ENCODE measurements at regions not wholly inside any gene's neighbourhood (a gene's known extent, or its start where the extent isn't known, plus 50 kb on each side); places are given as distances from the start of the nearest gene placed in this dataset.

DNA sequence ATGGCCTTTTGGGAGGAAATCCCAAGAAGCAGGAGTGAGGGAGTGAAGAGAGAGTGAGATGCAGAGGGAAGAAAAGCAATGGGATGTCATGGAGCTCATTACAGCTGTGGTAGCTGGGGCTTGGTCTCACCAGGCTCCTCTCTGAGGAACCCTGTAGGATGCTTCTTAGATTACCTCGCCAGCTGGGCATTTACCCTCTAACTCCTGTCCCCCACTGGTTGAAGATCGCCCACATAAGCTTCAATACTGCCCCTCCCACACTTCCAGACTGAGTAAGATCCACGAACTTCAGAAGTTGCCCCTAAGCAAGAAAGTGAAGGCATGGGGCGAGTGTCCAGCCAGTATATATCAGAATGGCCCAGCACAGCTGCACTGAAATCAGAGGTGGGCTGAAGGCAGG, 58.1 kb upstream of the SLC35B4 start:
- Histone ChIP-seq H3K4me3 (ENCODE audit: low read depth, low read length) (no peak overlapping the region), H3K27ac (ENCODE audit: extremely low read depth, low read depth, low read length) (no peak overlapping the region), H3K36me3 (ENCODE audit: control insufficient read depth in 2 of 2, insufficient read depth in 1 of 2, low read length in 2 of 2) (no peaks in the 10 kb centered on the region), H3K4me1 (ENCODE audit: control insufficient read depth, insufficient read depth, low read length) (no peaks in the 10 kb centered on the region), H3K9me3 (ENCODE audit: control insufficient read depth, insufficient read depth, low read depth, low read length) (no peaks in the 10 kb centered on the region)
- POLR2A ChIA-PET = no interaction called here
- CTCF ChIA-PET = interaction anchor here (1.2 to 2.5 kb wide), 3 partner anchors 9 to 19 kb away, joined by 3 to 6 read pairs (median 5); no protein-coding TSS in a partner anchor
- TF ChIP-seq ZFHX2 (tag by site-specific recombination; conservative IDR thresholded peaks at IDR 0.05) (peak; percentile 58; the same call in 1 of the 2 replicates), EGR2 (tag by site-specific recombination; IDR thresholded peaks at IDR 0.05; ENCODE audit: low read depth) (peak; percentile 54), ZNF777 (tag by site-specific recombination; IDR thresholded peaks at IDR 0.05; ENCODE audit: borderline replicate concordance) (no peak), ZNF138 (tag by site-specific recombination; IDR thresholded peaks at IDR 0.05; ENCODE audit: borderline replicate concordance) (no peak)

DNA sequence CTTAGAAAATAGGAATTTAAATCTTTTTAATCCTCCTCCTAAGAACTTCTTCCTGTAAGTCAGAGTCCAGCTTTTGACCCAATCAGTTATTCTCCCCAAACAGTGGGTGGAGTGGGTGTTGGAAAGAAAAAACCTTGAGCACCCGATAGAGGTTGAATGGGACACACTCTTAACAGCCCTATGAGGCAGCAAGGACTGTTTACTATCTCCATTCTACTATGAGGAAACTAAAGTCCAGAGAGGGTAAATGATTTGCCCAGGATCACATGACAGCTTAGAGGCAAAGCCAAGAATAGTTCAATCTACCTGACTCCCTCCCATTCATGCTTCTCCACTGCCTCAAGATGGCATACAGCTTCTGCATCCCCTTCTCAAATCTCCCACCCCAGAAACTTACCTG, 57.6 kb upstream of the SLC35B4 start:
- POLR2A ChIA-PET = no interaction called here

DNA sequence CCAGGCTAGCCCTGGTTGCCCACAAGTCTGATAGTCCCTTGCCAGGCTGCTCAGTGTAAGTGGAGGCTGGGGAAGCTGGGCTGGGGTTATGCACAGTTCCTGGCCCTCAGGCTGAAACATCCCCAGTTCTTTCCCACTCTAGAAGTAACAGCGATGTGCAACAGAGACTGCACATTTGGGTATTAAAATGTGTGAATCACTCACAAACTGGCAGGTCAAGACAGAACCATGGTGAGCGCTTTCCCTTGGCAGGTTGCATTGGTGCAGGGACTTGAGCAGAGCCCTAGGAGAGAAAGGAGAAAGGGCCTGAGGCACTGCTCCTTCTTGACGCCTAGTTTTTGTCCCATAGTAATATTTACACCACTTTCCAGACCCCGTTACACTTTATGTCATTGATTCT, 56.1 kb upstream of the SLC35B4 start:
- no peaks in the 10 kb centered on the region for H3K36me3 ChIP-seq (ENCODE audit: control insufficient read depth in 2 of 2, insufficient read depth in 1 of 2, low read length in 2 of 2)
- no peaks in the 10 kb centered on the region for H3K4me1 ChIP-seq (ENCODE audit: control insufficient read depth, insufficient read depth, low read length)
- TF ChIP-seq GLI4 (tag by site-specific recombination; IDR thresholded peaks at IDR 0.05) (no peak), ZNF140 (tag by site-specific recombination; IDR thresholded peaks at IDR 0.05) (no peak), ZNF132 (tag by site-specific recombination; IDR thresholded peaks at IDR 0.05; ENCODE audit: borderline replicate concordance) (no peak), BCL11B (tag by site-specific recombination; IDR thresholded peaks at IDR 0.05; ENCODE audit: low read depth) (no peak), ZNF202 (tag by site-specific recombination; IDR thresholded peaks at IDR 0.05; ENCODE audit: borderline replicate concordance) (no peak), ZNF175 (tag by site-specific recombination; IDR thresholded peaks at IDR 0.05) (no peak), ZNF571 (tag by site-specific recombination; IDR thresholded peaks at IDR 0.05) (no peak), ZBTB17 (tag by site-specific recombination; IDR thresholded peaks at IDR 0.05) (no peak), ZNF416 (tag by site-specific recombination; IDR thresholded peaks at IDR 0.05) (no peak), ZFP37 (tag by site-specific recombination; IDR thresholded peaks at IDR 0.05) (no peak), ZNF707 (tag by site-specific recombination; IDR thresholded peaks at IDR 0.05) (no peak), ZNF530 (tag by site-specific recombination; IDR thresholded peaks at IDR 0.05; ENCODE audit: low read depth) (no peak)
- TF ChIP-seq, protein P1, sequence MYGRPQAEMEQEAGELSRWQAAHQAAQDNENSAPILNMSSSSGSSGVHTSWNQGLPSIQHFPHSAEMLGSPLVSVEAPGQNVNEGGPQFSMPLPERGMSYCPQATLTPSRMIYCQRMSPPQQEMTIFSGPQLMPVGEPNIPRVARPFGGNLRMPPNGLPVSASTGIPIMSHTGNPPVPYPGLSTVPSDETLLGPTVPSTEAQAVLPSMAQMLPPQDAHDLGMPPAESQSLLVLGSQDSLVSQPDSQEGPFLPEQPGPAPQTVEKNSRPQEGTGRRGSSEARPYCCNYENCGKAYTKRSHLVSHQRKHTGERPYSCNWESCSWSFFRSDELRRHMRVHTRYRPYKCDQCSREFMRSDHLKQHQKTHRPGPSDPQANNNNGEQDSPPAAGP (tag by site-specific recombination; IDR thresholded peaks at IDR 0.05) = no peak
- TF ChIP-seq, protein P2, sequence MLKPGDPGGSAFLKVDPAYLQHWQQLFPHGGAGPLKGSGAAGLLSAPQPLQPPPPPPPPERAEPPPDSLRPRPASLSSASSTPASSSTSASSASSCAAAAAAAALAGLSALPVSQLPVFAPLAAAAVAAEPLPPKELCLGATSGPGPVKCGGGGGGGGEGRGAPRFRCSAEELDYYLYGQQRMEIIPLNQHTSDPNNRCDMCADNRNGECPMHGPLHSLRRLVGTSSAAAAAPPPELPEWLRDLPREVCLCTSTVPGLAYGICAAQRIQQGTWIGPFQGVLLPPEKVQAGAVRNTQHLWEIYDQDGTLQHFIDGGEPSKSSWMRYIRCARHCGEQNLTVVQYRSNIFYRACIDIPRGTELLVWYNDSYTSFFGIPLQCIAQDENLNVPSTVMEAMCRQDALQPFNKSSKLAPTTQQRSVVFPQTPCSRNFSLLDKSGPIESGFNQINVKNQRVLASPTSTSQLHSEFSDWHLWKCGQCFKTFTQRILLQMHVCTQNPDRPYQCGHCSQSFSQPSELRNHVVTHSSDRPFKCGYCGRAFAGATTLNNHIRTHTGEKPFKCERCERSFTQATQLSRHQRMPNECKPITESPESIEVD (tag by site-specific recombination; IDR thresholded peaks at IDR 0.05) = no peak
- ChIA-PET POLR2A (no interaction called here), CTCF (no interaction called here)
- H3K9me3 ChIP-seq (ENCODE audit: control insufficient read depth, insufficient read depth, low read depth, low read length) = no peaks in the 10 kb centered on the region
- H3K27ac ChIP-seq (ENCODE audit: extremely low read depth, low read depth, low read length) = no peak overlapping the region
- no peak overlapping the region for H3K4me3 ChIP-seq (ENCODE audit: low read depth, low read length)

More for the DNA sequence above, 57.6 kb upstream of the SLC35B4 start:
- Histone ChIP-seq H3K36me3 (ENCODE audit: control insufficient read depth in 2 of 2, insufficient read depth in 1 of 2, low read length in 2 of 2) (no peaks in the 10 kb centered on the region), H3K27ac (ENCODE audit: extremely low read depth, low read depth, low read length) (no peak overlapping the region), H3K9me3 (ENCODE audit: control insufficient read depth, insufficient read depth, low read depth, low read length) (no peaks in the 10 kb centered on the region), H3K4me1 (ENCODE audit: control insufficient read depth, insufficient read depth, low read length) (no peaks in the 10 kb centered on the region), H3K4me3 (ENCODE audit: low read depth, low read length) (no peak overlapping the region)
- CTCF ChIA-PET = interaction anchor here (0.6 to 2.5 kb wide), 4 partner anchors 9 to 324 kb away, joined by 3 to 6 read pairs (median 4); no protein-coding TSS in a partner anchor
- TF ChIP-seq ZNF112 (tag by site-specific recombination; IDR thresholded peaks at IDR 0.05) = no peak
- TF ChIP-seq IKZF3 (tag by site-specific recombination; IDR thresholded peaks at IDR 0.05) = no peak
- no peak for TF ChIP-seq ZNF777 (tag by site-specific recombination; IDR thresholded peaks at IDR 0.05; ENCODE audit: borderline replicate concordance)
- TF ChIP-seq YY2 (tag by site-specific recombination; IDR thresholded peaks at IDR 0.05) = no peak
- no peak for TF ChIP-seq ZNF626 (tag by site-specific recombination; IDR thresholded peaks at IDR 0.05)
- no peak for TF ChIP-seq ZNF155 (tag by site-specific recombination; IDR thresholded peaks at IDR 0.05)
- no peak for TF ChIP-seq ZNF391 (tag by site-specific recombination; IDR thresholded peaks at IDR 0.05; ENCODE audit: borderline replicate concordance, low read depth)
- TF ChIP-seq ZIC2 (tag by site-specific recombination; IDR thresholded peaks at IDR 0.05) = no peak
- TF ChIP-seq ZNF2 (tag by site-specific recombination; IDR thresholded peaks at IDR 0.05) = no peak
- TF ChIP-seq KLF16 (tag by site-specific recombination; IDR thresholded peaks at IDR 0.05) = no peak
- TF ChIP-seq HOXC10 (CRISPR knock-in tag; IDR thresholded peaks at IDR 0.05) = no peak
- no peak for TF ChIP-seq ZXDB (tag by site-specific recombination; IDR thresholded peaks at IDR 0.05)

All from HEK293 (cell line).